RPMI8226 (cell line): ENCODE measurements at regions not wholly inside any gene's neighbourhood (a gene's known extent, or its start where the extent isn't known, plus 50 kb on each side); places are given as distances from the start of the nearest gene placed in this dataset.
"Not testable (repeated sequence)": the region's sequence is repeated elsewhere in the genome, so short reads cannot be mapped to it uniquely, and the experiment has no call there.

Experiments
- DNase-seq: peaks from one replicate; pipeline ENCODE4 v3.0.0-alpha.2; 2015

DNA sequence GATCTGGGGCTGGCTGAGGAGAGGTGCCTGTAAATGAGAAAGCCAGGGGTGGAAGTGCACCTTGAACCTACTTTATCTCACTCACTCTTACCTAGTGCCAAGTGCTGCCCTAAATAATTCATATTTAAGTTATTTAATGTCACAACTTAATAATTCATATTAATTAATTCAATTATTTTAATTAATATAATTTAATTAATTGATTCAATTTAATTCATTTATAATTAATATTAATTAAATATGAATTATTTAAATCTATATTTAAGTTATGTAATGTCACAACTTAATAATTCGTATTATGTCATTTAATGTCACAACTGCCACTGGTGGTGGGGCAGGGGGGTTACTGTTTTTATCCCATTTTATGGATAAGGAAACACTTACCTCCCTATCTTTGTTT lies 361.6 kb upstream of the RUNX1 start:
- no peak for DNase-seq

DNA sequence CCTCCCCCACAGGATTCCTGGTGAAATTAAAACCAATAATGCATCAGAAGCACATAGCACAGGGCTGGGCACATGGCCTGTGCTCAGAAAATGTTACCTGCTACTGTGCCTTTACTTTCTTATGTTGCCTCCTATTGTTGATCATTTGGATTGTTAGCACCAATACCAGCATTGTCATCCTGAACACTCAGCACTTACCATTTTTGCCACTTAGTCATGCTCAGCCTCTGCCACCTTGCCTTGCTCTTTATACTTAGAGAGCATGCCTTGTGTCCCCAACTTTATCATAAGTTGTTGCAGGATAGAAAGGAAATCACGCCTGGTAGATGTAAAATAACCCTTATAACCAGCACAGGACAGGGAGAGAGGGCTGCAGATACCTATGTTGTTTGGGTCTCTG lies 361.0 kb upstream of the RUNX1 start:
- no peak for DNase-seq

DNA sequence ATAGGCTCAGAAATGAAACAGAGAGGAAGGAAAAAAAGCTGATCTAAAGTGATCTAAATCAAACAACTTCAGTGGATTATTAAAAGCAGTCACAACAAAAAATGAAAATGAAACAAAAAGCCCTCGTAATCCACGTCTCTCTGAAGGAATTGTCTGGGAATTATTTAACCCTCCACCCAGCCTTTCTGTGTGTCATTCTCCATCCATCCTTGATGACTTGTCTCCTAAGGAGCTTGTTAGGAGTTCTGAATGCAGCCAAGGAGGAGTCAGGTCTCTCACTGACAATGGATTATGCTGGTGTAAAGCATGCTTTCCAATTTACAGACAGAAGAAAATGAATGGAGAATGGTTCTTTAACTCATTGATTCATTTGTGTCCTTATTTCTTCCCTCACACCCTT lies 359.3 kb upstream of the RUNX1 start:
- no peak for DNase-seq

DNA sequence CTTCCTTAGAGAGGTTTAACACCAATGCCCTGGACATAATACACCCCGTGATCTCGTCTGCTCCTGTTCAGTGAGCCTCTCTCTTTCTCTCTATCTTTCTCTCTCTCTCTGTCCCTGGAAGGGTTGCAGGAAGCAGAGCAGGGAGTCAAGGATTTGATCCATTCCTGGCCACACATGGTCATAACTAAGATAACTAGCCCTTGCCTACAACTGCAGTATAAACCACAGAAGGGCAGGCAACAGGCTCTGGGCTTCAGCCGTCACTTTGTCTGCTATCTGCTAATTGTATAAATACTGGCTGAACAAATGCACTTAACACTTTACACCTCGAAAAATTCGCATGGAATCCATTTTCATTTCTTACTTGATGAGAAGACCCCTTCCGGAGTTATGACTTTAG lies 357.5 kb upstream of the RUNX1 start:
- no peak for DNase-seq

DNA sequence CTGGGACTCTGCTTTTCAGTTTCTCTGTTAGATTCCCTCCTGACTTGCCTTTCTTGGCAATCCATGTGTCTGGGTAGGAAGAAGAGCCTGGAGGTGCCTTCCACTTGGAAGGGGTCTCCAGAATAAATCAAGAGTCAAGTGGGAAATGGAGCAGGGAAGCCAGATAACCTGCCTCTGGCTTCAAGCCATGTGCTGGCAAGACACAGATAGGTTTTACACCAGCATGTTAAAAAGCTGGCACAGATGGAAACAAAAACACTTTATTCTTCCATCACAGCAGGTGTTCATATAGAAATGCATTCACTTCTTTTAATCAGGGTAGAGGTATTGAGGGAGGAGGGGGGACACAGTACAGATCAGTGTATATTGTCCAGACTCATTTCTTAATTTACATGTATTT lies 356.9 kb upstream of the RUNX1 start:
- no peak for DNase-seq

DNA sequence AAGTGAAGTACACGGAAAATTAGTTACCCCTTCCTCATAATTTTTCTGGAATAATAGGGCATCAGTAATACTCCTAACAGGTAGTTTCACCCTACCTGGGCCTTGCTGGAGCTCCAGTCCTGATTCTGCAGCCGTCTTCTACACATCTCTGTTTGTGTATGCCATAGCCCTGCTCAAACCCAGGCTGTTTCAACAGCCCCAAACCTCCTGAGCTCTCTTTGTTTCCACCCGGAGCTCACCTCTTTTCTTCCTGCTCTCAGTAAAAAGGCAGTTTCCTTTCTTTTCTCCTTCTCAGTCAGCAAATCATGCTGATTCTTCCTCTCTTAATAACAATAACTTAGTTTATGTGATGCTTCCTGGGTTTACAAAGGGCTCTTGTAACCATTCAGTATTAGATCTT lies 355.1 kb upstream of the RUNX1 start:
- no peak for DNase-seq

DNA sequence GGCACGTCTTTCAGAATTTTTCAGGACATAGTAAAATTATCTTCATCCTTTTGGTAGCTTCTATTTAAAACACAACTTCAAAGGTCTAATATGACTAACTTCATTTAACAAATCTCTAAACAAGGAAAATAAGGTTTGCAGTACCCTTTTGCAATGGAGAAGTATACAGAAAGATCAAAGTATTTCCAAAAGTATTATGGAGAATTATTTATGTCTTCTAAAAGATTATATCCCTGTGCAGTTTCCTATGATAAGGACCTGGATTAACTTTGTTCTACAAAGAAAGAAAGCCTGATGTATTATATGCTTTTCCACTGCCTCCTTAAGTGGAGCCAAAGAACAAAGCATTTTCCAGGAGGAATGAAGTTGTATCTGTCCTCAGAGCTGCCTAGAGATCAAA lies 353.0 kb upstream of the RUNX1 start:
- DNase-seq: no peak

DNA sequence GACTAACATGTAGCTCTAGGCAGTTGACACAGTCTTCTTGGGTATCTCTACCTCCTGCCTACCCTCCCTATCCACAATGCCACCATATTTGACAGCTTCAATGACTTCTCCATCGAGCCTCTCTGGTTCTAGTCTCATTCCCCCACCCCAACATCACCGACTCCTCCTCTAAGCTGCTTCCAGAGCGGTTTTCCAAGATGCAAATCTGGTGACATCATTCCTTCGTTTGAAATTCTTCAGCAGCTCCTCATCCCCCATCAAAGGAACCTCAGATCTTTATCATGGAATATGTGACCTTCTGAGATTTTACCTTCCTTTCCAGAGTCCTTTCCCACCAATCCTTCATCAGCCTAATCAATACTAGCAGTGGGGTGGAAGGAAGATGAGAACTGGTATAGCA lies 352.4 kb upstream of the RUNX1 start:
- DNase-seq: no peak

DNA sequence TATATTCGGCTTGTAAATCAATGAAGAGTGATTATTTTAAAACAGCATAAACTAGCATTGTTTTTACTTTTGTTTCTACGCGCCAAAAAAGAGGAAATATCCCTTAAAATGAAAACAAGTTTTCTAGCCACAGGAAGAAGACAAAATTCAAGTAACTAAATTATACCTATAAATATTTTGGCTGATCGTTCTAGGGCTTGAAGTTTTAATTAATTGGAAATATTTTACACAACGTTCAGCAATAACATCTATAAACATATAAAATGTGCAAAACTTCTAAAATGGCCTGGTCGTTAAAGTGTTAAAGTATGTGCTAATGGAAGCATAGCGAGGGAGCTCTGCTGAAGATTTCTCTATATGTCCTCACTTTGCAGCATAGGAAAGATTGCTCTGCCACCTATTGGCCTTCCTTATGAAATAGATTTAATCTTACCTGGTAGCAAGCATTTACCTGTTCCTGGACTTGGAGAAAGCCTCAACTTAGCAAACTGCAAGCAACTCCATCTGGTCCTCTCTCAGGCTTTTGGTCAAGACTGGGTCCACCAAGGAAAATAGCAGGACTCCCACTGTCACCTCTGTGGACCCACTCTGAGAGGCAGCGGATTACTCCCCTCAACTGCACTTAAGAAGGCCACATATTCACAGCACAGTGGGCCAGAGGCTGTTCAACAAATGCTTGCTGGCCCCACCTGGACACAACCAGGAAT lies 351.3 kb upstream of the RUNX1 start:
- DNase-seq: peak; percentile 84

DNA sequence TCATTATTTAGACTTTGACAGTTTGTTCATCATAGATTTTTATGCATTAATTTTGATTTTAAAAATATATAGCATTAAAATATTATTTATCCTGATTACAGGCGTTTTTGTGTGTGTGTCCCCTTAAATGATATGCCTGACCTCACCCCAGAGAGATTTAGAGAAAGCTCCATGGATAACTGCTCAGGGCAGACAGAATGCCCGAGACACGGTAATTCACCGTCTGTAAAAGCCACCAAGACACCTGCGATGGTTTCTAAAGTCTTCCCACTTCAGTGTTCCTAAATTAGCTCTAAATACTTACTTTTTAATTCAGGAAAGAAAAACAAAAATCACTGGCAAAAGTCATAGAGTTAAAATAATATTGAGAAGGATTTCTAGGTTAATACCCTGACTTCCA lies 350.6 kb upstream of the RUNX1 start:
- DNase-seq: peak; percentile 35

DNA sequence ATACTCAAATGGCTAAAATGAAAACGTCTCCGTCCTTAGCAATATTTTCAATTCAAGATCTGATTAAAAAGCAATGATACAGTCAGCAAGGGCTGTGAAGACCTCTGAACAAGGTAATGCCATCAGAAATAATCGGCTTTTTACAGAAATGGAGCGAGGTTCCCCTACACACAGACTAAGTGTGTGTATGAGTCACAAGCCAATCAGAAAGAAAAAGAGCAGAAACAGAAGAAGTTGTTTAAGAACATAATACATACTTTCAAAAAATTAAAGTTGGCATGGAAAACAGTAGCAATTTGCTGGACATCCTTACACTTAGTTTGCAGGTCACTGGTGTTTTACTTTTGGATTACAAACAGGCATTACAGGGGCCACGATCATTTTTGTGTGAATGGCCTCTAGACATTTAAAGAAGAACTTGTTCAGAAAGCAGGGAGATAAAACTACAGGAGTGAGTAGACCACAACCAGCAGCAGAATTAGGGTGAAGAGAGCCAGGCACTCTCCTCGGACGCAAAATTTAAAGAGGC lies 350.0 kb upstream of the RUNX1 start:
- DNase-seq: no peak

DNA sequence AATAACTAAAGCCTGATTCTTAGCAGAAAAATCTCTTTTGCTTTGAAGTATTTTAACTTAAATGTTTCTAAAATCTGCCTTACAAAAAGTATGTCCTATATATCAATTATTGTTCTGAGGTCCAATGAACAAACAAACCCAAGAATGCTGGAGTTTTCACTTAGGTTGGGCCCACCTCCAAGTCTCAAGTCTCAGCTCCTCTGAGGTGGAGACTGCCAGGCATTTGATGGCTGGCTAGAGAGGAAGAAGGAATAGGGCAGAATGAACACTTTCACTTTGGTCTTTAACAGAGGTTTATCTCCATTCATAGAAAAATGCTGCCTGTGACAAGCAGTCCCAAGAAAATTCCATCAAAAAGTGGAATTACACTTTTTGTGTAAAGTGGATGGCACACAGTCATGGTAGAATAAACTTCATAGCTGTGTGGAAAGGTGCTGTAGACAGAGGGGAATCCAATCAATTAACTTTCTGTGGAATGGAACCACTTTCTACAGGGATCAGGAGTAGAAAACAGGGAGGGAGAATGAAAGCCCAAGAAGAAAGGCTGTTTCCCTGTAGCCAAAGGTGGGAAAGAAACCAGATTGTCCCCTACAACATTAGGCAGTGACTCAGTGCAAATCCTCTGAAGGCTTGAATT lies 349.4 kb upstream of the RUNX1 start:
- peak; percentile 25 for DNase-seq

DNA sequence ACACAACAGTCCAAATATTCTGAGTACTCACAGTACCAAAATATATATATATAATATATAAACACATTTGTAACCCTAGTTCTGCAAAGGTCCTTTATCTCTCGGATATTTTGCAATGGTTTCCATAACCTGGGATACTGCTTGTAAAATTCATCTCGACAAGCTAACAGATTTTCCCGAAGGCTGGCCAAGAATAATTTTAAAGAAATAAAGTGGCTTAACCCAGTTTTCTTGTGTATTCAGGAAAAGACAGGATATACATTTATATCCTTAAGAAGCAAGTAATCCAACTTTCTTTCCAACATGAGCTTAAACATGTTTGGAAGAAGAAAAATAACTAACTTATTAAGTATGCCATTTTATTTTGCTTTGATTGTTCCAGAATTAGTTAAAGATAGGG lies 348.7 kb upstream of the RUNX1 start:
- DNase-seq: no peak

DNA sequence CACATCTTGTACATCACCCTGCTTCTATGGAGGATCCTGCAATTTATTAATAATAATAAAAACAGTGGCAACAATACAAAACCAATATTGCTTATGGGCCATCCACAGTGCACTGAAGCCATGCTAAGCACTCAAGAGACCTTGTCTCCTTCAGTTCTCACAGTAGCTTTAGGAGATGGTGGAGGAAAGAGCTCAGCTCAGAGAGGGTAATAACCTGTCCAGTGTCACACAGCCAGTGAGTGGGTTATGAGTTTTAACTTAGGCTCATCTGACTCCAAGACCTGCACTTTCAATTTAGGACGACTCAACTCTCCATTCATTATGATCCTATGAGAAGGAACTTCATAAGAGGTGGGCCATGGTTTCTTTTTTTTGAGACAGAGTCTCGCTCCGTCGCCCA lies 347.6 kb upstream of the RUNX1 start:
- DNase-seq: no peak

DNA sequence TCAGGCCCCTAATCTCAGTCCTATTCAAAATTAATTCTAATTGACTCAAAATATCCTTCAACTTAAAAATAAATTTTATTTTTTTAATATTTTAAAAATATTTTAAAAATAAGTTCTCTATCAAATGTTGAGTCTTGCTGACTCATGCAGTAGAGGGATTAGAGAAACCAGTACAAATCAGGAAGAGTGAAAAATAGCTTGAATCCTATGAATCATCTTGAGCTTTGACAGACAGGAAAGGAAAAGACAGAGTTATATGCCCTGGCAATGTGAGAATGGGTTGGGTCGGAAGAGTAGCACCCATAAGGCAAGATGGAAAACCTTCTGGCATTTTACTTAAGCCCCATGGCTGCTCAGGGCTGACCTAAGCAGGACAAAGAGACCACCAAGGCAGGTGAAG lies 346.6 kb upstream of the RUNX1 start:
- no peak for DNase-seq

DNA sequence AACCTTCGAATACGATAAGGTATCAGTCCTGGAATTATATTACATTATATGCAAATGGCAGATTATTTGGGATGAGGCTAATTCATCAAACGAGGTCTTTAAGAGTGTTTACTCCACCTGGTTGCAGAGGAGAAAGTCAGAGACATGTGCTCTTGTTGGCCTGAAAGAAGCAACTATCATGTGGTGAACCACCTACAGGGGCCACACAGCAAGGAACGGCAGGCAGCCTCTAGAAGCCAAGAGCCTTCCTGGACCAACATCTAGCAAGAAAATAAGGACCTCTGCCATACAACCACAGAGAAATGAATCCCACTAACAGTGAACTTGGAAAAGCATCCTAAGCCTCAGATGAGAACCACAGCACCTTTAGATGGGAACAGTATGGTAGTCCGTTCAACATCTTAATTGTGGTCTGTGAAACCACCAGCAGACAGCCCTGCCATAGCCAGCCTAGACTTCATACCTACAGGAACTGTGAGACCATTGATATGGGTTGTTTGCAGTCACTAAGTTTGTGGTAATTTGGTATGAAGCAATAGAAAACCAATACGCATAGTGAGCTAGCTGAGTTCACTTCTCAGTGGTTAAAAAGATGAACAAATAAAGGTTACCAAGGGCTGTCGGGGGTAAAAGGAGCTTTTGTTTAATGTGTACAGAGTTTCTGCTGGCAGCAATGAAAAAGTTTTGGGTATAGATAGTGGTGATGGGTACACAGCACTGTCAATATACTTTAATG lies 345.7 kb upstream of the RUNX1 start:
- DNase-seq: no peak

DNA sequence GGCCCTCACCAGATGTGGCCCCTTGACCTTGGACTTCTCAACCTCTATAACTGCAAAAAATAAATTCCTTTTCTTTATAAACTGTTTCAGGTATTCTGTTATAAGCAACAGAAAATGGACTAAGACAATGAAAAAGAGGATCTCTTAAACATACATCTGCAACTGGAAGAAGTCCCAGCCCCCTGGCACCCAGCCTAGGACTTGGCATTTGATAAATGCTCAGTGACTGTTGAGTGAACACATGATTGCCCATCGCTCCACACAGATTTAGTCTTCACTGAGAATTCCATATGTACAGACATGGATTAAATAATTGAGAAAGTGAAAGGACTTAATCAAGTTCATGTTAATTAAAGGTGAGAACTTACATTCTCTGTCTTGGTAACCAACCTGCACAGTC lies 344.9 kb upstream of the RUNX1 start:
- no peak for DNase-seq

DNA sequence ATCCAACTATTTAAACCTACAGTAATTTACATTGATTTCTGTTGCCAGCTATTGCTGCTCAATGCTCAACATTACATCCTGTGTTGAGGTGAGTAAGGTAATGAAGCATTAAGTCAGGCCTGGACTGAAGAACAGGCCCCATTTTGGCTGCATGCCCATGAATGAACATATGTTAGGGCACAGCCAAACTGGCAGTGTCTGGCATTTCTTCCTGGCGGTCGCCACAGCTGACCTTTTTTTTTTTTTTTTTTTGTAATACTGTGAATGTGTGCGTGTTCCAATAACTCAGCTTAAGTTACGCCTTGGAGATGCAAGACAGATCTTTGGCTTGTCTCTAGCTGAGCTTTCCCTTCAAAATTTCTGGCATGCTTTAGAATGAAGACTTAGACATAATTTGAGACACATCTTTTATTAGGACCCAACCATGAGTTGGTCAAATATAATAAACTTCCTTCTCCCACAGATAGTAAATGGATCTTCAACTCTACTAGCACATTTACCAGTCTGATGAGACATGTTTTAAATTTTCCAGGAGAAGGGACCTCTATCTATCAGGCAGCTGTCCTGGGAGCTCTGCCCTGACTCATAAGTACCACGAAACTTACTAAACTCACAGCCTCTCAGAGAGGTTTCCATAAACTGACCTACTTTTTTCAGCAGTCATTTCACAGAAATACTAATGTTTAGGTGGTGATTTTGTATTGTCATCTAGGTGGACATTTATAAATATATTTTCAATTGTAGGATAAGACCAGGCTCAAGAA lies 341.1 kb upstream of the RUNX1 start:
- peak; percentile 79 for DNase-seq

DNA sequence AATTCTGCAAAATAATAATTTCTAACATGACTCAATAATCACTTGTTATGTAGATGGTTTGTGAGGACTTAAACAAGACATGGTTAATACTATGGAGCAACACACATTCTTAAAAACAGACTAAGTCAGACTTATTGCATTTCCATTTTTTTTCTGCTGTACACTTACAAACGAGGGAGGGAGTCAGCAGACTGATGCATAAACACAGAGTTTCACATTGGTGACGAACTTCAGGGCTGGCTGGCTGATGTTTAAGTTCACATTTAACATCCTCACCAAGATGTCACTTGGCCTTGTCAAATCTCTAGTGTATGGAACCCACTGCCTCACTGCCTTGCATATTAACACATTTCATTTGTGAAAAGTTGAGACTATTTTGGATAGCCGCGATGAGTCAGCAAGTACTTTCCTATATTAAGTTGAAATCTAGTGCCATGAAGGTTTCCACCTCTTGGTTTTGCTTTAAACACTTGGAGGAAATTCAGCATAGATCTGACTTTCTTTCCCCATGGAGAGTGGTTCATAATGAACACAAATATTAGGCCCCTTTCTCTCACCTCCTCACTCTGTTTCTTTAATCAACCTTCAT lies 337.5 kb upstream of the RUNX1 start:
- no peak for DNase-seq

DNA sequence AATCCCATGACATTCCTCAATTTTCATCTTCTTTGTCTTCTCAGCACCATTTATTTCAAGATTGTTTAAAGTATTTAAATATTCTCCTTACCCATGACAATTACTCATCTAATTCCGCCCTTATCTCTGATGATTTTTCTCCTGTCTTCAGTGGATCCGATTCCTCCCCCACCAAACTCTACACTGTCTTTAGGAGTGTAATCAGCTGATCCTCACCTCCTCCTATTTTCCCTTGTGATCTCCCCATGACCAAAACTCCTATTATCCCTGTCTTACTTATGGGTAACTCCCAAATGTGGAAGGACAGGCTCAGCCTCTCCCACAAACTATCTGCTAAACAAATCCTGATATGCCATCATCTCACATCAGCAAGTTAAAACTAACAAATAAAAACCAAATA lies 335.3 kb upstream of the RUNX1 start:
- DNase-seq: no peak

DNA sequence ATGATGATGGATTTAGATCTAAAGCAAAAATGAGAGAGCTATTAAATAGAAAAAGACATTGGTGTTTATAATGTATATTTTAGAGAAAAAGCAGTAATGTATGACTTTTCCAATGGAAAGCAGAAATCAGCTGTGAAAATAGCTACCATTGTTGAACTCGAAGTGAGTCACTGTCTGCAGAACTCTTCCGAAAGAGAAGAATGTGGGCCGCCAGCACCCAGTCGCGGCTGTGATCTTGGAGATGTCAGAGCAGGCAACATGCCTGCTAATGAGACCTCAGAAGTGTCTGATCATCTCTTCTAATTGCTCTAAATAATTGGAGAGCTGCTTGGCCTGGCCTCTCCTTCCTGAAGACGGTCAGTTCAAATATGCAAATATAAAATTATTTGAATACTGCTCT lies 333.6 kb upstream of the RUNX1 start:
- DNase-seq: no peak

DNA sequence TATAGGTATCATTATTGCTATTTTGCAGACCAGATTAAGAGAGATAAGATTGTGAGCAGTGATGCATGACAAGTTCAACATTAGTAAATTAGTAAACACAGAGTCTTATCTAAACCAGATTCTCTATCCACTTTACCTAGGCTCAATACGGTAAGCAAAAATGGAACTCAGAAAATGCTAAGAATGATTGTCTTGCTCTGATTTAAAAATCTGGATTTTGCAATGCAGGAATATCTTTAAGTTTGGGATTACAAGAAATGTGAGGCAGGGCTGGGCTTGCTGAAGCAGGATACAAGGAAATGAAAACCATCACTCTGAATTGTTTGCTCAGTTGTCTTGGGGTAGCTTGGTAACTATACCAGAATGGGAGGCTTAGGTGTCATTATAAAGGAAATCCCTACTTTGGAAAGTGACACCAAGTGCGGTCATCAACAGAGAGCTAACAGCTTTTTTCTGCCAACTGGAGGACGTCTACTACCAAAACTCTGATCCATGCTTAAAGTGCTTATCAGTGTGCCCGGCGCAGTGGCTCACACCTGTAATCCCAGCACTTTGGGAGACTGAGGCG lies 332.7 kb upstream of the RUNX1 start:
- DNase-seq: no peak

DNA sequence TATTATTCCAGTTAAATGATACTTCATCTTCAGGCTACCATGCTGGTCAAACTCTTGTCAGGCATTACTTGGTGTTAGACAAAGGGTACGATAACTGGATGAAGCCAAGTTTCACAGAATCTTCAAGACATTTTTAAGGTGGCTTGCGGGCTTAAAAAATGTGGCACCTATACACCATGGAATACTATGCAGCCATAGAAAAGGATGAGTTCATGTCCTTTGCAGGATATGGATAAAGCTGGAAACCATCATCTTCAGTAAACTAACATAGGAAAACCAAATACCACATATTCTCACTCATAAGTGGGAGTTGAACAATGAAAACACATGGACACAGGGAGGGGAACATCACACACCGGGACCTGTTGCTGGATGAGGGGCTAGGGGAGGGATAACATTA lies 331.2 kb upstream of the RUNX1 start:
- DNase-seq: not testable (repeated sequence)
